ENCODE measurements at regions not wholly inside any gene's neighbourhood (a gene's known extent, or its start where the extent isn't known, plus 50 kb on each side); places are given as distances from the start of the nearest gene placed in this dataset.

DNA sequence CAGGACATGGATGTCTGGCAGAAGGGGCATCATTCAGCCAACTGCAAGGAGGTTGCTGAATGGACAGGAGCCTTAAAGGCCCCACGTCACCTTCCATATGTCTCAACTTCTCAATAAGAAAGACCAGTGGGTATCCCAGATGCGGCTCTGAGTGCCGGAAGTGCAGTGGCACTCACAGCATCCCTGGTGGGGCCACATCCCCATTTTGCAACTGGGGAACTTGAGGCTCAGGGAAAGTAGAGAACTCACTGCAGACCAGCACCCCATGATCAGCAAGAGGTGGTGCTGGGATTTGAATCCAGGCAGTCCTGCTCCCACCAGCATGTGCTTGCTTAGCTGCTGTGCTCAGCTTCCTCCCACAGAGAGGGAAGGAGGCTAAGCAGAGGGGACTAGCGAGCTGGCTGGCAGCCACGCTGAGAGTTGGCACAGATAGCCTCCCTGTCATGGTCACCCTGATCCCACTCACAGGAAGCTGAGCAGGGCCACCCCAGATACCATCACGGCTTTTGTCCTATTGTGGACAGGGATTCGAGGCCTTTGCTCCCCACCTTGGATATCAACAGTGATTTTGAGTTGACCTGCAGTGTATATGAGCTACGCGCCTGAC, 294.2 kb upstream of the FOXF1 start:
- no peak overlapping the region for H3K4me2 ChIP-seq (replicated peaks; ENCODE audit: extremely low read depth, low read length, poor library complexity, severe bottlenecking)
- H3K4me3 ChIP-seq (replicated peaks in 1 of 3; ENCODE audit: low read depth in 2 of 3, low read length in 3 of 3): no peak overlapping the region
- H4K20me1 ChIP-seq (ENCODE audit: insufficient read depth, low read length): no peaks in the 10 kb centered on the region
- H3K27me3 ChIP-seq (ENCODE audit: control insufficient read depth in 2 of 2, insufficient read depth in 2 of 2, low read length in 2 of 2): peaks cover 0 to 5% of the 10 kb centered on the region in 2 donors
- no peak overlapping the region for H3K9ac ChIP-seq (ENCODE audit: insufficient read depth, low read length, poor library complexity, severe bottlenecking)
- Mint-ChIP-seq H3K9me3 (peaks cover 5 to 10% (median 8%) of the 10 kb centered on the region in 7 donors), H3K27me3 (ENCODE audit: low read depth in 3 of 3) (peaks cover 6 to 8% (median 7%) of the 10 kb centered on the region in 3 donors), H3K27ac (no peak overlapping the region), H3K36me3 (no peaks in the 10 kb centered on the region), H3K4me1 (peaks cover 12% of the 10 kb centered on the region), H3K4me3 (no peak overlapping the region)
- DNase-seq: no peak
- TF ChIP-seq CTCF (IDR thresholded peaks at IDR 0.05): no peak
- no peaks in the 10 kb centered on the region for H3K4me1 ChIP-seq (ENCODE audit: control insufficient read depth in 1 of 2, insufficient read depth in 2 of 2, low read length in 2 of 2)
- 83% methylated on average over 6 of the region's 9 CpGs for WGBS (ENCODE audit: insufficient coverage)
- H3K9me3 ChIP-seq (replicated peaks in 1 of 2; ENCODE audit: control insufficient read depth in 1 of 2, insufficient read depth in 1 of 2, low read length in 2 of 2): peaks cover 4 to 10% of the 10 kb centered on the region in 2 donors
- intact Hi-C loops (cut with micrococcal nuclease): no loop called here
- no peaks in the 10 kb centered on the region for H3K36me3 ChIP-seq (replicated peaks in 1 of 2; ENCODE audit: control insufficient read depth in 1 of 2, insufficient read depth in 2 of 2, low read length in 2 of 2)
- H3K27ac ChIP-seq (ENCODE audit: low read depth in 1 of 2, low read length in 2 of 2): no peak overlapping the region
- no peak overlapping the region for H2AFZ ChIP-seq (ENCODE audit: insufficient read depth, low read depth, low read length, poor library complexity, severe bottlenecking)
- H3K79me2 ChIP-seq (ENCODE audit: insufficient read depth, low read length): no peaks in the 10 kb centered on the region

DNA sequence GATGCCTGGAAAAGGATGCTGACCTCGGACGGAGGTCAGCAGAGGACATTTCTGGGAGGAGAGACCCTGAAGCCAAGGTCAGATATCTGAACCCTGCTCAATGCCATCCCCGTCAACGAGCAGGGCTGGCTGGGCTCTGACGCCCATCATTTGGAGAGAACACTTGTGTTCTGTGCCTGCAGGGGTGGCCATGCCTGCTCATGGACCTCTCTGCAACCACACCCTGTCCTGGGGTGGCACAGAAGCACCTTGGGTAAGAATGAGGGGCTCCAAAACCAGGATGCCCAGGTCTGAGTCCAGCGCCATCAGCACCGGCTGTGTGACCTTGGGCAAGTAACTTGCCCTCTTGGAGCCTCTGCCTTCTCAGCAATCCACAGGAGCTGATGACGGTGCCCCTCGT, 293.7 kb upstream of the FOXF1 start:
- Mint-ChIP-seq H3K36me3 (no peaks in the 10 kb centered on the region), H3K27me3 (ENCODE audit: low read depth in 3 of 3) (peaks cover 6 to 10% (median 6%) of the 10 kb centered on the region in 3 donors), H3K4me1 (peaks cover 12% of the 10 kb centered on the region), H3K9me3 (peaks cover 0 to 8% (median 4%) of the 10 kb centered on the region in 7 donors), H3K27ac (no peak overlapping the region), H3K4me3 (no peak overlapping the region)
- Histone ChIP-seq H3K27me3 (ENCODE audit: control insufficient read depth in 2 of 2, insufficient read depth in 2 of 2, low read length in 2 of 2) (peaks cover 0 to 5% of the 10 kb centered on the region in 2 donors), H3K36me3 (replicated peaks in 1 of 2; ENCODE audit: control insufficient read depth in 1 of 2, insufficient read depth in 2 of 2, low read length in 2 of 2) (no peaks in the 10 kb centered on the region), H3K9me3 (replicated peaks in 1 of 2; ENCODE audit: control insufficient read depth in 1 of 2, insufficient read depth in 1 of 2, low read length in 2 of 2) (peaks cover 4 to 5% of the 10 kb centered on the region in 2 donors), H3K9ac (ENCODE audit: insufficient read depth, low read length, poor library complexity, severe bottlenecking) (no peak overlapping the region), H3K4me3 (replicated peaks in 1 of 3; ENCODE audit: low read depth in 2 of 3, low read length in 3 of 3) (no peak overlapping the region), H3K79me2 (ENCODE audit: insufficient read depth, low read length) (no peaks in the 10 kb centered on the region), H2AFZ (ENCODE audit: insufficient read depth, low read depth, low read length, poor library complexity, severe bottlenecking) (no peak overlapping the region), H3K4me1 (ENCODE audit: control insufficient read depth in 1 of 2, insufficient read depth in 2 of 2, low read length in 2 of 2) (no peaks in the 10 kb centered on the region), H3K4me2 (replicated peaks; ENCODE audit: extremely low read depth, low read length, poor library complexity, severe bottlenecking) (no peak overlapping the region), H4K20me1 (ENCODE audit: insufficient read depth, low read length) (no peaks in the 10 kb centered on the region), H3K27ac (ENCODE audit: low read depth in 1 of 2, low read length in 2 of 2) (no peak overlapping the region)
- TF ChIP-seq CTCF (IDR thresholded peaks at IDR 0.05): no peak
- 95% methylated on average over 9 of the region's 9 CpGs for WGBS (ENCODE audit: insufficient coverage)
- intact Hi-C loops (cut with micrococcal nuclease): no loop called here
- DNase-seq: no peak
